IPS-NIHi7 (cell line): ENCODE measurements at regions not wholly inside any gene's neighbourhood (a gene's known extent, or its start where the extent isn't known, plus 50 kb on each side); places are given as distances from the start of the nearest gene placed in this dataset.

ENCODE experiments used
- DNase-seq: peaks from one replicate; pipeline ENCODE4 v3.0.0; 2012; ENCODE audit warnings: mixed read lengths; ENCODE audit errors: extremely low spot score

- no peak for DNase-seq
These were observed 130.5 kb downstream of the MED15 start for GRCh38 chr22:20637750-20638506.

DNA sequence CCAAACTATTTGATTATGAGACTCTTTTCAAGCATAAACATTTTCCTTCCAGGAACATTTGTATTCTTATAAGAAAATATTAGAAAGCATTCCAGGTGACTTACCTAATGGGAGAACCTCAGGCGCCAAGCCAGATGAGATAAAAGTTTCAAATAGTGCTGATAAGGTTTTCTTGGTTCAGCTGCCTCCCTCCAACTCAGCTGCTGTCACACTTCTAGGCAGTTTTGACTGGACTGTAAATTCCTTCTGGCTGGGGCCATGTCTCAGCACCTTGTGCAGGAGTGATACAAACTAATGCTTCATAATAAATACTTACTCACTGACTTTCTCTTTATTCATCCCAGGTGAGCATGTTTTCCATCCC lies 131.1 kb downstream of the MED15 start:
- no peak for DNase-seq

- no peak for DNase-seq
These were observed 131.9 kb downstream of the MED15 start for GRCh38 chr22:20639343-20639742.

GRCh38 chr22:20639750-20640149 lies 132.3 kb downstream of the MED15 start:
- no peak for DNase-seq

DNA sequence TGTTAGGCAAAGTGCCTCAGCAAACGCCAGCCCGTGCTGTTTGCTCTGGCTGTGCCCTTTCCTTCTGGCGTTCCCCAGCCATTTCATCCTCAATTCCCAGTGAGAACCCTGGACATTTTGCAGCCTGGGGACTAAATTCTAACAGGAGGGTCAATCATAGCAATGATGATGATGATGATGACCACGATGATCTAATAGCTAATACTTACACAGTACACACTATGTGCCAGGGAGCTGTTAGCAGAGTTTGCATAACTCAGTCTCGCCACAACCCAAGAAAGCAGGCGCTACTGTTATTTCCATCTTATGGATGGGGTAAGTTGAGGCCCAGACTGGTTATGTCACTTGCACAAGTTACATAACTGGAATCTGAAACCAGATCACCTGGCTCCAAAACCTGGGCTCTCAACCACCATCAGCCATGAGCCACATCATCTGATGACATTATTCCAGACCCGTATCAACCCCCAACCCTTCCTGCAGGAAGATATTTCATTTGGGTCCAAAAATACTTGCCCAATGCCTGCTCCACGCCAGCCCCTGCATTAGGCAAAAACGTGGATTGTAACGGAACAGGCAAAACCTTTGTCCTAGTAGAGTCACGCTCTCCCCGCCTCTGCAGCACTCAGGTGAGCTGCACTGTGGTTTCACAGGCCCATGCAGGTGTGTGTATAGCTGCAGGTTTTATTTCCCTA lies 132.6 kb upstream of the SERPIND1 start:
- no peak for DNase-seq

- DNase-seq: no peak
These were observed 131.9 kb upstream of the SERPIND1 start for GRCh38 chr22:20641919-20642579.

DNA sequence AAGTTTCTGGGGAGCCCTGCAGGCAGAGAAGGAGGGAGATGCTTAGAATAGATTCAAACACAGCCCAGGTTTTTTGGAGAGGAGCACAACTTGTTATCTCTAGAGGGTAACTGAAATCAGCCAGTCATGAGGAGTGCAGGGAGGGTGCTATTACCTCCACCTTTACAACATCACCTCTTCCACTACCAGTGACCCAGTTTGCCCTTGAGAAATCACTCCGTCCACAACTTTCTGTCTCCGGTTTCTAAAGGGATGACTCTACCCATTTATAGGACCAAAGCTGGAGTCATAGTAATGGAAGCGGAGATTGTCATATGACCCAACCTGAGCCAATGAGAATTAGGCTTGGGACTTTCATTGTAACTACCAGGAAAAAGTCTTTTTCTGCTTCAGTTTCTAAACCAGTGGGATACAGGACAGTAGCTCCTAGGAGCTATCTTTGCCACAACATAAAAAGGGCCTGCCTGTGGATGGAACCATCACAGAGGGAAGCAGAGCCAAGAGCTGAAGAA lies 131.2 kb upstream of the SERPIND1 start:
- no peak for DNase-seq

- DNase-seq: no peak
These were observed 129.8 kb upstream of the SERPIND1 start for GRCh38 chr22:20644071-20644642.

DNA sequence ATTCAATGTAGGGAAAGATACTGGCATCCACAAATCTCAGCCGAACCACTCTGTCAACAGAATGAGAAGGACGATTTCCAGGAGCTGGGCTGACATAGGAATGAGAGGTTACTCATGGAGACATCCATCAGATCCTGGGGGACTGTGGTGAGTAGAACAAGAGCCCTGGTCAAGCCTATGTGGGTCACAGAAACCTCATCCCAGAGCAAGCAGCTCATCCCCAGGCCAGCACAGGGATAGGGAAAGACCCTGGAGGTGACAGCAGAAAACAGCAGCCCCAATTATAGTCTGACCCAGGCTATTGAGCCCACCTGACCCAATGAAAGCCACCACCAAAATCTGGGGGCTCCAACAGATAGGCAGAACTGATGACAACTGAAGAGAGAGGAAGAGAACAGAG lies 128.0 kb upstream of the SERPIND1 start:
- DNase-seq: no peak

DNA sequence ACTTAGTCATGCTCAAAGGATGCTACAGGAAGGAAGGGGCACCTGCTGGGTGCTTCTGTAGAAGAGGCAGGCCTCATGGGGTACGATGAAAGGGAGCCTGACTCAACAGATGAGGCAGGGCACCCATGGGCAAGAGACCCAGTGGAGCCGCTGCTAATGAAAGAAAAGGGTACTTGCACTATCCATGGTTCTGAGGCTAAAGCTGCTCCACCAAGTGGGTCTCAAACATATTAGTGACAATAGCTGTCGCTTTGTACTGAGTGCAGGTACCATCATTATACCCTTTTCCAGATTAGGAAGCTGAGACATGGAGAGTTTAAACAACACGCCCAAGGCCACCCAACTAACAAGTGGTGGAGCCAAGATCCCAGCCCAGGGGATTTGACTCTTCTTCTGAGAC lies 127.5 kb upstream of the SERPIND1 start:
- DNase-seq: peak; percentile 8

DNA sequence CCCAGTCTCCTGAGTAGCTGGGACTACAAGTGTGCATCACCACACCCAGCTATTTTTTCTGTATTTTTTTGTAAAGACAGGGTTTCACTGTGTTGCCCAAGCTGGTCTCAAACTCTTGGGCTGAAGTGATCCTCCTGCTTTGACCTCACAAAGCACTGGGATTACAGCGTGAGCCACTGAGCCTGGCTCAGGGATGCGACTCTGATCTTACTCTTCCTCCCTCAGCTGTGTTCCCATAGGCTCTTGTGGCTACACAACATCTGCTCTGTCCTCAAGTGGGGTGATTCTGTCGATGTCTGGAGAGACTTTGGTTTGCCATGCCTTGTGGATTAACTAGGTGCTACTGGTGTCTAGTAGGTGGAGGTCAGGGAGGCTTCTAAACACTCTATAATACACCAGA lies 127.0 kb upstream of the SERPIND1 start:
- DNase-seq: peak; percentile 1

DNA sequence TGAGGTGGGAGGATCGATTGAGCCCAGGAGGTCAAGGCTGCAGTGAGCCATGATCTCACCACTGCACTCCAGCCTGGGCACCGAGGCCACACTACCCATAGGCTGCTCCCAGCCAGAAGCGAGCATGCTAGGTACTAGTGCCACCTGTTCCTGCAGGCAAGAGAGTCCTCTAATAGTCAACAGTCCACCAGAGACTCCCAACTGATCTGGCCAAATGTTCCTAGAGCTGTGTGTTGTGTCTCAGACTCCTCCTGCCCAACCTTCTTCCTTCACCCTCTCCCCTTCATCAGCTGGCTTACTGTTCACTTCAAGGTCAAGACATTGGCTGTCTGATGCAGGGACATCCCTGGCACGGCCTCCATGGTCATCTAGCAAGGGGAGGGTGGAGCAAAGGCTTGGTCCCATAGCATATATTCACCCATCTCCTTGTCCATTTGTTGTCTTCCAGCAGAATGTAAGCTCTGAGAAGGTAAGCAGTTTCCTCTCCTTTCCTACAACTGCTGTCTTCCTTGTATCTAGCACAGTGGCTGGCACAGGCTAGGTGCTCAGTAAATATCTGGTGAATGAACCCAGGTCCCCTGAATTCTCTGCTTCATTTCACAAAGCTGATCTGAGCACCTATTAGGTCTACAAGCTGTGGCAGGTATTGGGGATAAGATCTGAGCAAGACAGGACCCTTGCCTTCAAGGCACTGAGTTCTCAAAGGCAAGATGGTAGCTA lies 126.2 kb upstream of the SERPIND1 start:
- no peak for DNase-seq

DNA sequence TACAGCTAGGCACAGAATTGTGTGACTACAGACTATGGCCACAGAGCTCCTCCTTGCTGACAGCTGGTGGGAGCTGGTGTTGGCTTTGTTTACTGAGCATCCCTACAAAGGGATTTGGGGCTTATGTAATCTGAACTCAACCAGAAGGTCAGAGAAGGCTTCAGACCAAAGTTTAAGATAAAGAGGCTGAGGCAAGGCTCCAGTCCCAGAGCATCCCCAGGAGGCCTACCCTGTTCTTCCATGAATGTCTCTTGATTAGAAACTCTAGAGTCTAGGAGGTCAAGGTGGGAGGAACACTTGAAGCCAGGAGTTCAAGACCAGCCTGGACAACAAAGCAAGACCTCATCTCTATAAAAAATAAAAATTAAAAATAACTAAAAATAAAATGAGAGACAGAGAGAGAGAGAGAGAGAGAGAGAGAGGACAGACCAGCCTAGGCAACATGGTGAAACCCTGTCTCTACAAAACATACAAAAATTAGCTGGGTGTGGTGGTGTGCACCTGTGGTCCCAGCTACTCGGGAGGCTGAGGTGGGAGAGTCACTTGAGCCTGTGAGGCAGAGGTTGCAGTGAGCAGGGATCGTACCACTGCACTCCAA lies 125.5 kb upstream of the SERPIND1 start:
- peak; percentile 5 for DNase-seq

DNA sequence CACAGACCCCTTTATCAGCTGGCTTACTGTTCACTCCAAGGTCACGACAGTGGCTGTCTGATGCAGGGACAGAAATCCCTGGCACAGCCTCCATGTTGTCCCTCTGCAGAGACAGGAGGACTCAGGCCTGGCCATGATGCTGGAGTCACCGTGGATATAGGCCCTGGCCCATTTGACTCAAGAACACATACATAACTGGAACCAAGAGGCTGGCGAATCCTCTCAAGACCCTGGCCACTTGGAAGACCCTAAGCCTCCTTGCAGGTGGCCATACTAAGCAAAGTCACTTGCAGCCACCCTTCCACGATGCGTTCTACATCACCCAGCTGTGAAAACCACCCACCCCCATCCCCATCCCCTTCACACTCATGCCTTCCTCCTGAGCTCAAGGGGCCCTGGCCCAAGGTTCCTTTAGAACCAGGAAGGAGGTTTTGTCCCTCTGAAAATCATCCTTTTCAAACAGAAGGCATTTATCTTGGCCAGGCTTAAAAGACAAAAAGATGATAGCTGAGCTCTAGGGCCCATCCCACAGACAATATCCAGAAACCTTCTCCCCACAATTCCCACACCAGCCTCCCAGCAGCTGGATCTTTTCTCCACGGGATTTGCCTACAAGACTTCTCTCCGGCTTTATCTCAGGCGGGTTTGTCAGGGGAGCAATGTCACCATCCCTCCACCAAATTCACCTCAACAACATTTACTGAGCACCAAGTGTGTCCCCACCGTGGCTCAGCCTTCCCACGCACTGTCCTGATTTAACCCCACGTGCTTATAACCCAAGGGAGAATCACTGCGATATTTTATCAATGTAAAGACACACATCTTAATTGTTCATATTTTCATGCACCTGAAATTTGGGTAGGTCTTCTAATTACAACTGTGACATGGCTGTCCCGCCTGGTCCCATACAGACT lies 123.4 kb upstream of the SERPIND1 start:
- no peak for DNase-seq

DNA sequence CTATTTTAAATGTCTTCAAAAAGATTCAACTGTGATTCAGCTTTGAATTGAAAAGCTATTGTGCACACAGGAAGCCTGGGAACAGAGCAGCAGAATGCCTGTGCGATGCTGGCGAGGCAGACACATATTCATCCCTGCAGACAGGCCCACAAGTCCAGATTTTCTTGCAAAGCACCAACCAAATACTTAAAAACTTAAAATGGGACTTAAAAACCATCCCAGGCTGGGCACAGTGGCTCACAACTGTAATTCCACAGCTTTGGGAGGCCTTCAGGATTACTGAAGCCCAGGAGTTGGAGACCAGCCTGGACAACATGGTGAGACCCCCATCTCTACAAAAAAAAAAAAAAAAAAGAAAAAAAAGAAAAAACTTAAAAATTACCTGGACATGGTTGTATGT lies 122.6 kb upstream of the SERPIND1 start:
- no peak for DNase-seq

GRCh38 chr22:20652130-20652529 lies 121.8 kb upstream of the SERPIND1 start:
- no peak for DNase-seq

DNA sequence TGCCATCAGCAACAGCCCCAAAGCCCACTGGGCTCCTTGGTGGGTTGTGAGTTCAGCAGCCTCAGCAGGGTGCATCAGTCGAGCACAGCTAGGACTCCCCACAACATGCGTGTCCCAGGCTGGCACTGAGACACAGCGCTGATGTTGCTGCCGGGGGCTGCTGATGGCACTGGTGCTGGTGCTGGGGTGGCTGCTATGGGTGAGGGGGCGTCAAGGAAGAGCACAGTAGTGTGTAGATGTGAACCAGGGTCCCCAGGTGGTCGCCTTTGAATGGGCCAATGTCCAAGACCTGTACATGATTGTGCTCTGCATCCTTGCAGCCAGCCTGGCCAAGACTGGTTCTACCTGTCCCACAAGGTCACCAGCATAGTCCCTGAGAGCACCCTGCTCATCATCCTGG lies 121.3 kb upstream of the SERPIND1 start:
- DNase-seq: no peak

DNA sequence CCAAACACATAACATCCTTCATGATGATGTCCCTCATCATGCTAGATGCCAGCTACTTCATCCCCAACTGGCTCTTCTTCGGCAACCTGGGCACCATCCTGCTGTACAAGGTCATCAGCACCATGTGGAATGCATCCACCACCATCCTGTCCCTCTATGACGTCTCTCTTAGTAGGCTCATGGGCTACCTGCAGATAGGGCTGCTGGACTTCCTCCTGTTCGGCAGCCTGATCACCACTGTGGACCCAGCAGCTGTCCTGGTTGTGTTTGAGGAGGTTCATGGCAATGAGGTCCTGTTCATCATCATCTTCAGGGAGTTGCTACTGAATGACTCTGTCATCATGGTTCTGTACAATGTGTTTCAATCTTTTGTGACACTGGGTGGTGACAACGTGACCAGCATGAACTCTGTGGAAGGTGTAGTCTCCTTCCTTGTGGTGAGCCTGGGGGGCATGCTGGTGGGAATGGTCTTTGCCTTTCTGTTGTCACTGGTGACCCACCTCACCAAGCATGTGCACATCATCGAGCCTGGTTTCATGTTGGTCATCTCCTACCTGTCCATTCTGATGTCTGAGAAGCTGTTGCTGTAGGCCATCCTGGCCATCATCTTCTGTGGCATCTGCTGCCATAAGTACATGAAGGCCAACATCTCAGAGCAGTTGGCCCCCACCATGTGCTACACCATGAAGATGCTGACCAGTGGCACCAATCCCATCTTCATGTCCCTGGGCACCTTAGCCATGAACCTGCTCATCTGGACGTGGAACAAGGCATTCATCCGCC lies 120.7 kb upstream of the SERPIND1 start:
- no peak for DNase-seq

- no peak for DNase-seq
These were observed 120.0 kb upstream of the SERPIND1 start for GRCh38 chr22:20653795-20654342.
